Liver (tissue), 8 donors: ENCODE measurements at regions not wholly inside any gene's neighbourhood (a gene's known extent, or its start where the extent isn't known, plus 50 kb on each side); places are given as distances from the start of the nearest gene placed in this dataset.

Experiments used
- DNase-seq: peaks from one replicate; pipeline ENCODE4 v3.0.0-alpha.2; 2017; ENCODE audit warnings: low spot score
- H3K27ac ChIP-seq, 2 donors: one replicate each; pipeline ENCODE4 v1.7.0; 2013; ENCODE audit warnings: inconsistent platforms in 2 of 2, low read length in 2 of 2, control low read depth in 1 of 2, low read depth in 1 of 2, mild to moderate bottlenecking in 1 of 2
- H3K27me3 ChIP-seq, 4 donors: one replicate each; pipeline versions ENCODE4 v1.6.1 to v1.7.0; 2013; ENCODE audit warnings: low read length in 3 of 4, inconsistent platforms in 1 of 4, mild to moderate bottlenecking in 1 of 4, moderate library complexity in 1 of 4; ENCODE audit not compliant: control insufficient read depth in 4 of 4, insufficient read depth in 4 of 4
- H3K36me3 ChIP-seq, 4 donors: one replicate each; pipeline versions ENCODE4 v1.6.1 to v1.7.0; 2013; ENCODE audit warnings: low read length in 3 of 4, mild to moderate bottlenecking in 3 of 4, low read depth in 1 of 4, moderate library complexity in 1 of 4; ENCODE audit not compliant: control insufficient read depth in 4 of 4, insufficient read depth in 3 of 4
- H3K4me1 ChIP-seq, 4 donors: one replicate each; pipeline versions ENCODE4 v1.6.1 to v1.7.0; 2013; ENCODE audit warnings: low read length in 3 of 4, mild to moderate bottlenecking in 3 of 4, moderate library complexity in 1 of 4; ENCODE audit not compliant: control insufficient read depth in 4 of 4, insufficient read depth in 4 of 4
- H3K4me3 ChIP-seq, 3 donors: one replicate each; pipeline versions ENCODE4 v1.6.1 to v1.7.0; 2013; ENCODE audit warnings: low read length in 3 of 3, control low read depth in 1 of 3, low read depth in 1 of 3, mild to moderate bottlenecking in 1 of 3
- H3K9ac ChIP-seq, 2 donors: one replicate each; pipeline ENCODE4 v1.7.0; 2013; ENCODE audit warnings: low read length in 2 of 2, mild to moderate bottlenecking in 2 of 2, moderate library complexity in 2 of 2, control low read depth in 1 of 2, low read depth in 1 of 2
- H3K9me3 ChIP-seq, 4 donors: one replicate each; pipeline versions ENCODE4 v1.6.1 to v1.7.0; 2013; ENCODE audit warnings: low read length in 3 of 4; ENCODE audit not compliant: control insufficient read depth in 4 of 4
- EGR1 ChIP-seq, 2 donors: IDR thresholded peaks; 2 replicates each; pipeline ENCODE4 v1.6.1; 2016 to 2018; ENCODE audit warnings: antibody characterized with exemption in 2 of 2, low read depth in 2 of 2
- FOXA1 ChIP-seq: IDR thresholded peaks from 2 replicates; pipeline ENCODE4 v1.6.1; 2016; ENCODE audit warnings: antibody characterized with exemption
- GABPA ChIP-seq, 2 donors: IDR thresholded peaks in 1 of 2; conservative IDR thresholded peaks in 1 of 2; 2 replicates each; pipeline ENCODE4 v1.6.1; 2016; ENCODE audit warnings: antibody characterized with exemption in 2 of 2, mild to moderate bottlenecking in 1 of 2, moderate library complexity in 1 of 2
- HNF4A ChIP-seq, 2 donors: conservative IDR thresholded peaks; 2 replicates each; pipeline ENCODE4 v1.6.1; 2016; ENCODE audit warnings: antibody characterized with exemption in 2 of 2, mild to moderate bottlenecking in 2 of 2
- HNF4G ChIP-seq: IDR thresholded peaks from 2 replicates; pipeline ENCODE4 v1.6.1; 2016; ENCODE audit warnings: antibody characterized with exemption
- JUND ChIP-seq, 2 donors: IDR thresholded peaks; 2 replicates each; pipeline ENCODE4 v1.6.1; 2016; ENCODE audit warnings: antibody characterized with exemption in 2 of 2
- NR2F2 ChIP-seq: IDR thresholded peaks from 2 replicates; pipeline ENCODE4 v1.6.1; 2016; ENCODE audit warnings: antibody characterized with exemption
- RAD21 ChIP-seq, 2 donors: IDR thresholded peaks; 2 replicates each; pipeline ENCODE4 v1.6.1; 2016; ENCODE audit warnings: antibody characterized with exemption in 2 of 2, mild to moderate bottlenecking in 2 of 2
- RXRA ChIP-seq, 2 donors: IDR thresholded peaks; 2 replicates each; pipeline ENCODE4 v1.6.1; 2017 to 2018; ENCODE audit warnings: antibody characterized with exemption in 2 of 2, mild to moderate bottlenecking in 1 of 2
- SP1 ChIP-seq: IDR thresholded peaks from 2 replicates; pipeline ENCODE4 v1.6.1; 2018; ENCODE audit warnings: antibody characterized with exemption, mild to moderate bottlenecking
- TAF1 ChIP-seq: conservative IDR thresholded peaks from 2 replicates; pipeline ENCODE4 v1.6.1; 2016; ENCODE audit warnings: antibody characterized with exemption, mild to moderate bottlenecking
- YY1 ChIP-seq: IDR thresholded peaks from 2 replicates; pipeline ENCODE4 v1.6.1; 2016; ENCODE audit warnings: antibody characterized with exemption, mild to moderate bottlenecking
- WGBS: extraction: QIAGEN DNeasy Blood & Tissue Kit; methylation state at CpG from one replicate; pipeline ENCODE4 v1.1.7; 2013; 5-methylcytosine and 5-hydroxymethylcytosine counted together
- TF ChIP-seq, protein P1 (sequence below): IDR thresholded peaks from 2 replicates; pipeline ENCODE4 v1.6.1; 2016; ENCODE audit warnings: antibody characterized with exemption
- TF ChIP-seq, protein P2 (sequence below): IDR thresholded peaks from 2 replicates; pipeline ENCODE4 v1.6.1; 2016; ENCODE audit warnings: antibody characterized with exemption, mild to moderate bottlenecking
- TF ChIP-seq, protein P3 (sequence below): IDR thresholded peaks from 2 replicates; pipeline ENCODE4 v1.6.1; 2016; ENCODE audit warnings: antibody characterized with exemption
- TF ChIP-seq, protein P4 (sequence below): fragments of 150-350 bp; IDR thresholded peaks from 2 replicates; pipeline ENCODE4 v1.5.1; 2017; ENCODE audit warnings: improper control_type of control experiment, low read depth, low read length; ENCODE audit not compliant: missing input control
- TF ChIP-seq, protein P5 (sequence below): IDR thresholded peaks from 2 replicates; pipeline ENCODE4 v1.6.1; 2016; ENCODE audit warnings: antibody characterized with exemption
- donor health status: healthy.
- donor health status: healthy.
- donor health status: healthy.
- donor health status: healthy.
- donor health status: healthy.

DNA sequence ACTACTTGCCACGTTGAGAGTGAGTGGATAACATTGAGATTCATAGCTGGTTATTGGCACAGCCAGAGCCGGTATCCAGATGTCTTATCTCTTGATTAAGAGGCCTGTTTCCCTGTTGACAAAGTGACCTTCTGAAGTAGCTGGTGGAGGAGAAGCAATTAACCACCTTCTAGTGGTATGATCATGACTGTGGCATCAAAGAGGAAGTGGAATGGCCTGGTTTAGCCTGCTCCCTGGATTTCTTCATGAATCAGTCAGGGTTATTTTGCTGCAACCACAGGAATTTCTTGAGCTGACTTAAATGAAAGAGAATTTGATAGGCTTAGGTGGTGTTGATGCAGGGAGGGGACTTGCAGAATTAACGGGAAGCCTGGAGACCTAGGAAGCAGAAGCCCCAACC lies 398.3 kb downstream of the MFSD1 start:
- peaks cover 0 to 5% (median under 1%) of the 10 kb centered on the region in 4 donors for H3K9me3 ChIP-seq
- TF ChIP-seq, protein P1, sequence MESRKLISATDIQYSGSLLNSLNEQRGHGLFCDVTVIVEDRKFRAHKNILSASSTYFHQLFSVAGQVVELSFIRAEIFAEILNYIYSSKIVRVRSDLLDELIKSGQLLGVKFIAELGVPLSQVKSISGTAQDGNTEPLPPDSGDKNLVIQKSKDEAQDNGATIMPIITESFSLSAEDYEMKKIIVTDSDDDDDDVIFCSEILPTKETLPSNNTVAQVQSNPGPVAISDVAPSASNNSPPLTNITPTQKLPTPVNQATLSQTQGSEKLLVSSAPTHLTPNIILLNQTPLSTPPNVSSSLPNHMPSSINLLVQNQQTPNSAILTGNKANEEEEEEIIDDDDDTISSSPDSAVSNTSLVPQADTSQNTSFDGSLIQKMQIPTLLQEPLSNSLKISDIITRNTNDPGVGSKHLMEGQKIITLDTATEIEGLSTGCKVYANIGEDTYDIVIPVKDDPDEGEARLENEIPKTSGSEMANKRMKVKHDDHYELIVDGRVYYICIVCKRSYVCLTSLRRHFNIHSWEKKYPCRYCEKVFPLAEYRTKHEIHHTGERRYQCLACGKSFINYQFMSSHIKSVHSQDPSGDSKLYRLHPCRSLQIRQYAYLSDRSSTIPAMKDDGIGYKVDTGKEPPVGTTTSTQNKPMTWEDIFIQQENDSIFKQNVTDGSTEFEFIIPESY = no peak
- TF ChIP-seq GABPA (IDR thresholded peaks at IDR 0.05 in 1 of 2, conservative IDR thresholded peaks at IDR 0.05 in 1 of 2) (no peak), YY1 (no peak), EGR1 (IDR thresholded peaks at IDR 0.05; ENCODE audit: low read depth in 2 of 2) (no peak), HNF4G (no peak), RAD21 (IDR thresholded peaks at IDR 0.05) (no peak), SP1 (no peak), RXRA (IDR thresholded peaks at IDR 0.05) (no peak), HNF4A (conservative IDR thresholded peaks at IDR 0.05) (no peak), FOXA1 (no peak), TAF1 (no peak), JUND (IDR thresholded peaks at IDR 0.05) (no peak)
- TF ChIP-seq, protein P2, sequence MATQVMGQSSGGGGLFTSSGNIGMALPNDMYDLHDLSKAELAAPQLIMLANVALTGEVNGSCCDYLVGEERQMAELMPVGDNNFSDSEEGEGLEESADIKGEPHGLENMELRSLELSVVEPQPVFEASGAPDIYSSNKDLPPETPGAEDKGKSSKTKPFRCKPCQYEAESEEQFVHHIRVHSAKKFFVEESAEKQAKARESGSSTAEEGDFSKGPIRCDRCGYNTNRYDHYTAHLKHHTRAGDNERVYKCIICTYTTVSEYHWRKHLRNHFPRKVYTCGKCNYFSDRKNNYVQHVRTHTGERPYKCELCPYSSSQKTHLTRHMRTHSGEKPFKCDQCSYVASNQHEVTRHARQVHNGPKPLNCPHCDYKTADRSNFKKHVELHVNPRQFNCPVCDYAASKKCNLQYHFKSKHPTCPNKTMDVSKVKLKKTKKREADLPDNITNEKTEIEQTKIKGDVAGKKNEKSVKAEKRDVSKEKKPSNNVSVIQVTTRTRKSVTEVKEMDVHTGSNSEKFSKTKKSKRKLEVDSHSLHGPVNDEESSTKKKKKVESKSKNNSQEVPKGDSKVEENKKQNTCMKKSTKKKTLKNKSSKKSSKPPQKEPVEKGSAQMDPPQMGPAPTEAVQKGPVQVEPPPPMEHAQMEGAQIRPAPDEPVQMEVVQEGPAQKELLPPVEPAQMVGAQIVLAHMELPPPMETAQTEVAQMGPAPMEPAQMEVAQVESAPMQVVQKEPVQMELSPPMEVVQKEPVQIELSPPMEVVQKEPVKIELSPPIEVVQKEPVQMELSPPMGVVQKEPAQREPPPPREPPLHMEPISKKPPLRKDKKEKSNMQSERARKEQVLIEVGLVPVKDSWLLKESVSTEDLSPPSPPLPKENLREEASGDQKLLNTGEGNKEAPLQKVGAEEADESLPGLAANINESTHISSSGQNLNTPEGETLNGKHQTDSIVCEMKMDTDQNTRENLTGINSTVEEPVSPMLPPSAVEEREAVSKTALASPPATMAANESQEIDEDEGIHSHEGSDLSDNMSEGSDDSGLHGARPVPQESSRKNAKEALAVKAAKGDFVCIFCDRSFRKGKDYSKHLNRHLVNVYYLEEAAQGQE = no peak
- TF ChIP-seq, protein P3, sequence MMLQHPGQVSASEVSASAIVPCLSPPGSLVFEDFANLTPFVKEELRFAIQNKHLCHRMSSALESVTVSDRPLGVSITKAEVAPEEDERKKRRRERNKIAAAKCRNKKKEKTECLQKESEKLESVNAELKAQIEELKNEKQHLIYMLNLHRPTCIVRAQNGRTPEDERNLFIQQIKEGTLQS = no peak
- TF ChIP-seq, protein P4, sequence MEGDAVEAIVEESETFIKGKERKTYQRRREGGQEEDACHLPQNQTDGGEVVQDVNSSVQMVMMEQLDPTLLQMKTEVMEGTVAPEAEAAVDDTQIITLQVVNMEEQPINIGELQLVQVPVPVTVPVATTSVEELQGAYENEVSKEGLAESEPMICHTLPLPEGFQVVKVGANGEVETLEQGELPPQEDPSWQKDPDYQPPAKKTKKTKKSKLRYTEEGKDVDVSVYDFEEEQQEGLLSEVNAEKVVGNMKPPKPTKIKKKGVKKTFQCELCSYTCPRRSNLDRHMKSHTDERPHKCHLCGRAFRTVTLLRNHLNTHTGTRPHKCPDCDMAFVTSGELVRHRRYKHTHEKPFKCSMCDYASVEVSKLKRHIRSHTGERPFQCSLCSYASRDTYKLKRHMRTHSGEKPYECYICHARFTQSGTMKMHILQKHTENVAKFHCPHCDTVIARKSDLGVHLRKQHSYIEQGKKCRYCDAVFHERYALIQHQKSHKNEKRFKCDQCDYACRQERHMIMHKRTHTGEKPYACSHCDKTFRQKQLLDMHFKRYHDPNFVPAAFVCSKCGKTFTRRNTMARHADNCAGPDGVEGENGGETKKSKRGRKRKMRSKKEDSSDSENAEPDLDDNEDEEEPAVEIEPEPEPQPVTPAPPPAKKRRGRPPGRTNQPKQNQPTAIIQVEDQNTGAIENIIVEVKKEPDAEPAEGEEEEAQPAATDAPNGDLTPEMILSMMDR = no peak
- TF ChIP-seq, protein P5, sequence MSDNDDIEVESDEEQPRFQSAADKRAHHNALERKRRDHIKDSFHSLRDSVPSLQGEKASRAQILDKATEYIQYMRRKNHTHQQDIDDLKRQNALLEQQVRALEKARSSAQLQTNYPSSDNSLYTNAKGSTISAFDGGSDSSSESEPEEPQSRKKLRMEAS = no peak
- H3K36me3 ChIP-seq = no peaks in the 10 kb centered on the region
- 78% methylated on average over 3 of the region's 3 CpGs for WGBS
- H3K9ac ChIP-seq = no peak overlapping the region
- H3K4me3 ChIP-seq = no peak overlapping the region
- H3K27ac ChIP-seq = no peak overlapping the region
- no peaks in the 10 kb centered on the region for H3K4me1 ChIP-seq
- no peaks in the 10 kb centered on the region for H3K27me3 ChIP-seq
- DNase-seq = no peak

DNA sequence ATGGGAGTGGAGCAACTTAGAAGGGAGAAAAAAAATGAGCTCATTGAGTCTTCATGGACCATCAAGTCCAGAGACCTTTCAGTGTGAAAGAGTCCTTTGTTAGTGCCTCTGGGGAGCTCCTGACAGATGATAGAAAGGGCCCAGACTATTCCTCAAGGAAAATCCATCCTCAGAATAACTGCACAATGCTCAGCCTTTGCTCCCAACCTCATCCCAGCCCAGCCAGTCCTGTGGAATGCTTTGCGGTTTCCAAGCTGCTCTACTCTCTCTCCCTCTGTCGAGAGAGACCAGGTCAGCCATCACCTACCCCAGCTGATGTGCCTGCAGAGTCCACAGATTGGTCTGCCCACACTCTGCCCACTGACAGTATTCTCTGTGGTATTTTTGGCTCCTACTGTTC lies 406.2 kb downstream of the MFSD1 start:
- H3K4me3 ChIP-seq = no peak overlapping the region
- no peaks in the 10 kb centered on the region for H3K4me1 ChIP-seq
- no peaks in the 10 kb centered on the region for H3K36me3 ChIP-seq
- no peaks in the 10 kb centered on the region for H3K27me3 ChIP-seq
- WGBS = 77% methylated on average over 2 of the region's 2 CpGs
- H3K9me3 ChIP-seq = peaks cover 0 to 2% (median 0%) of the 10 kb centered on the region in 4 donors
- no peak for DNase-seq
- H3K9ac ChIP-seq = no peak overlapping the region
- H3K27ac ChIP-seq = no peak overlapping the region
- TF ChIP-seq, protein P3 = no peak
- TF ChIP-seq HNF4G (no peak), RXRA (IDR thresholded peaks at IDR 0.05) (no peak), FOXA1 (no peak), HNF4A (conservative IDR thresholded peaks at IDR 0.05) (no peak), EGR1 (IDR thresholded peaks at IDR 0.05; ENCODE audit: low read depth in 2 of 2) (no peak), RAD21 (IDR thresholded peaks at IDR 0.05) (no peak), NR2F2 (no peak), JUND (IDR thresholded peaks at IDR 0.05) (no peak), GABPA (IDR thresholded peaks at IDR 0.05 in 1 of 2, conservative IDR thresholded peaks at IDR 0.05 in 1 of 2) (no peak), YY1 (no peak)
- TF ChIP-seq, protein P4 = no peak
- TF ChIP-seq, protein P1 = no peak
- TF ChIP-seq, protein P5 = no peak
